ENCODE measurements at regions not wholly inside any gene's neighbourhood (a gene's known extent, or its start where the extent isn't known, plus 50 kb on each side); places are given as distances from the start of the nearest gene placed in this dataset.
"Not testable (repeated sequence)": the region's sequence is repeated elsewhere in the genome, so short reads cannot be mapped to it uniquely, and the experiment has no call there.

GRCh38 chr16:86337581-86338402 is 172.5 kb upstream of the FOXF1 start:
- no peak for DNase-seq

- no peak for DNase-seq
Measured at GRCh38 chr16:86338403-86339115, 171.8 kb upstream of the FOXF1 start.

GRCh38 chr16:86342161-86342834 is 168.0 kb upstream of the FOXF1 start:
- no peak for DNase-seq

GRCh38 chr16:86343027-86343795 is 167.1 kb upstream of the FOXF1 start:
- DNase-seq, result no peak

GRCh38 chr16:86343796-86344585 is 166.3 kb upstream of the FOXF1 start:
- DNase-seq, result no peak

GRCh38 chr16:86344586-86344871 is 165.8 kb upstream of the FOXF1 start:
- no peak for DNase-seq

GRCh38 chr16:86344881-86345280 is 165.4 kb upstream of the FOXF1 start:
- DNase-seq, result no peak

GRCh38 chr16:86345516-86345915 is 164.8 kb upstream of the FOXF1 start:
- no peak for DNase-seq

- no peak for DNase-seq
Measured at GRCh38 chr16:86346034-86346433, 164.3 kb upstream of the FOXF1 start.

- DNase-seq, result no peak
Measured at GRCh38 chr16:86347090-86347489, 163.2 kb upstream of the FOXF1 start.

- DNase-seq, result no peak
Measured at GRCh38 chr16:86347916-86348555, 162.3 kb upstream of the FOXF1 start.

- DNase-seq, result no peak
Measured at GRCh38 chr16:86349338-86349900, 160.9 kb upstream of the FOXF1 start.

- DNase-seq, result no peak
Measured at GRCh38 chr16:86350289-86350688, 160.0 kb upstream of the FOXF1 start.

GRCh38 chr16:86351041-86351784 is 159.1 kb upstream of the FOXF1 start:
- no peak for DNase-seq

- DNase-seq, result not testable (repeated sequence)
Measured at GRCh38 chr16:86351785-86352139, 158.6 kb upstream of the FOXF1 start.

- DNase-seq, result no peak
Measured at GRCh38 chr16:86353148-86353547, 157.2 kb upstream of the FOXF1 start.

GRCh38 chr16:86353948-86354347 is 156.4 kb upstream of the FOXF1 start:
- DNase-seq, result no peak

- no peak for DNase-seq
Measured at GRCh38 chr16:86354641-86355513, 155.4 kb upstream of the FOXF1 start.

- no peak for DNase-seq
Measured at GRCh38 chr16:86355531-86355930, 154.8 kb upstream of the FOXF1 start.

GRCh38 chr16:86355951-86356350 is 154.4 kb upstream of the FOXF1 start:
- DNase-seq, result no peak
